CD14-positive monocyte (primary cell): ENCODE measurements at regions not wholly inside any gene's neighbourhood (a gene's known extent, or its start where the extent isn't known, plus 50 kb on each side); places are given as distances from the start of the nearest gene placed in this dataset.

ENCODE experiments used
- DNase-seq, 3 donors: peaks; one replicate each; pipeline ENCODE4 v3.0.0-alpha.2; 2011 to 2022
- H2AFZ ChIP-seq: 2 replicates; pipeline ENCODE4 v1.6.0; 2012; ENCODE audit warnings: mild to moderate bottlenecking, low read depth, low read length, inconsistent platforms; ENCODE audit not compliant: insufficient read depth, poor library complexity, severe bottlenecking
- H3K27ac ChIP-seq, 2 donors: 1 replicate in 1 of 2; 2 replicates in 1 of 2; pipeline ENCODE4 v1.5.1; 2012 to 2013; ENCODE audit warnings: low read length in 2 of 2, control low read depth in 1 of 2, inconsistent platforms in 1 of 2, low read depth in 1 of 2, mild to moderate bottlenecking in 1 of 2
- H3K27me3 ChIP-seq, 2 donors: one replicate each; pipeline versions ENCODE4 v1.6.0 to v1.6.1; 2011 to 2013; ENCODE audit warnings: low read length in 2 of 2; ENCODE audit not compliant: control insufficient read depth in 2 of 2, insufficient read depth in 2 of 2
- H3K36me3 ChIP-seq, 2 donors: replicated peaks in 1 of 2; 1 replicate in 1 of 2; 2 replicates in 1 of 2; pipeline versions ENCODE4 v1.5.1 to v1.6.1; 2012 to 2013; ENCODE audit warnings: low read length in 2 of 2, control low read depth in 1 of 2, inconsistent platforms in 1 of 2, mild to moderate bottlenecking in 1 of 2; ENCODE audit not compliant: insufficient read depth in 2 of 2, control insufficient read depth in 1 of 2
- H3K4me1 ChIP-seq, 2 donors: 1 replicate in 1 of 2; 2 replicates in 1 of 2; pipeline versions ENCODE4 v1.5.1 to v1.6.1; 2012 to 2013; ENCODE audit warnings: low read length in 2 of 2, control low read depth in 1 of 2, inconsistent platforms in 1 of 2, mild to moderate bottlenecking in 1 of 2, moderate library complexity in 1 of 2; ENCODE audit not compliant: insufficient read depth in 2 of 2, control insufficient read depth in 1 of 2
- H3K4me2 ChIP-seq: replicated peaks from 2 replicates; pipeline ENCODE3; 2012; ENCODE audit warnings: low read length, moderate library complexity, mild to moderate bottlenecking; ENCODE audit not compliant: poor library complexity, severe bottlenecking; ENCODE audit errors: extremely low read depth
- H3K4me3 ChIP-seq, 3 experiments: fragments of 200-600 bp in 1 of 3; sonication (generic) in 1 of 3; replicated peaks in 1 of 3; 1 replicate in 2 of 3; 2 replicates in 1 of 3; pipeline ENCODE4 v1.5.1; 2011 to 2013; ENCODE audit warnings: low read length in 3 of 3, mild to moderate bottlenecking in 3 of 3, control low read depth in 2 of 3, low read depth in 2 of 3, inconsistent platforms in 1 of 3, moderate library complexity in 1 of 3
- H3K79me2 ChIP-seq: 2 replicates; pipeline ENCODE4 v1.6.0; 2012; ENCODE audit warnings: mild to moderate bottlenecking, control low read depth, inconsistent platforms, low read length, moderate library complexity; ENCODE audit not compliant: insufficient read depth
- H3K9ac ChIP-seq: 2 replicates; pipeline ENCODE4 v1.6.0; 2017; ENCODE audit warnings: low read length, mild to moderate bottlenecking; ENCODE audit not compliant: insufficient read depth, poor library complexity, severe bottlenecking
- H3K9me3 ChIP-seq, 2 donors: replicated peaks in 1 of 2; 1 replicate in 1 of 2; 2 replicates in 1 of 2; pipeline versions ENCODE4 v1.5.1 to v1.6.1; 2012 to 2013; ENCODE audit warnings: low read length in 2 of 2, control low read depth in 1 of 2; ENCODE audit not compliant: control insufficient read depth in 1 of 2, insufficient read depth in 1 of 2
- H4K20me1 ChIP-seq: 2 replicates; pipeline ENCODE4 v1.6.0; 2012; ENCODE audit warnings: mild to moderate bottlenecking, low read length, control low read depth, moderate library complexity; ENCODE audit not compliant: insufficient read depth
- H3K27ac Mint-ChIP-seq, 7 donors: one replicate each; pipeline ENCODE4 v1.8.0; 2020; ENCODE audit warnings: mild to moderate bottlenecking in 7 of 7, mixed read lengths in 7 of 7, moderate library complexity in 6 of 7, inconsistent platforms in 2 of 7
- H3K27me3 Mint-ChIP-seq, 3 donors: one replicate each; pipeline ENCODE4 v1.8.0; 2021 to 2022; ENCODE audit warnings: low read depth in 3 of 3, mild to moderate bottlenecking in 3 of 3, mixed read lengths in 3 of 3, moderate library complexity in 3 of 3, inconsistent platforms in 1 of 3
- H3K36me3 Mint-ChIP-seq, 2 donors: one replicate each; pipeline ENCODE4 v1.8.0; 2020; ENCODE audit warnings: mixed read lengths in 2 of 2, inconsistent platforms in 1 of 2, mild to moderate bottlenecking in 1 of 2
- H3K4me1 Mint-ChIP-seq: one replicate; pipeline ENCODE4 v1.8.0; 2020; ENCODE audit warnings: mild to moderate bottlenecking, mixed read lengths
- H3K4me3 Mint-ChIP-seq, 2 donors: one replicate each; pipeline ENCODE4 v1.8.0; 2020; ENCODE audit warnings: mild to moderate bottlenecking in 2 of 2, mixed read lengths in 2 of 2, moderate library complexity in 1 of 2
- H3K9me3 Mint-ChIP-seq, 7 donors: one replicate each; pipeline ENCODE4 v1.8.0; 2020 to 2022; ENCODE audit warnings: mixed read lengths in 7 of 7, mild to moderate bottlenecking in 6 of 7, moderate library complexity in 6 of 7, inconsistent platforms in 2 of 7
- CTCF ChIP-seq: fragments of 200-600 bp; IDR thresholded peaks from one replicate; pipeline ENCODE4 v1.8.0; 2022; ENCODE audit warnings: antibody characterized with exemption, mild to moderate bottlenecking
- WGBS: methylation state at CpG from one replicate; pipeline ENCODE4 v1.1.5; 2013; ENCODE audit warnings: missing lambda C conversion rate; ENCODE audit not compliant: insufficient coverage; 5-methylcytosine and 5-hydroxymethylcytosine counted together
- intact Hi-C, 2 donors: fragments of 100-400 bp; cut with micrococcal nuclease; formaldehyde crosslinking; loops; one replicate each; pipeline versions ENCODE4 v1.15.0 to v1.15.1; 2023

GRCh38 chr7:51472873-51473272, 156.3 kb upstream of the COBL start:
- WGBS, result 52% methylated on average over 6 of the region's 6 CpGs
- Histone ChIP-seq H4K20me1 (no peaks in the 10 kb centered on the region), H3K9me3 (peaks cover 0 to 10% of the 10 kb centered on the region in 2 donors), H3K4me3 (no peak overlapping the region), H3K27me3 (peaks cover 0 to 6% of the 10 kb centered on the region in 2 donors), H3K4me1 (no peaks in the 10 kb centered on the region), H3K9ac (no peak overlapping the region), H2AFZ (no peak overlapping the region), H3K36me3 (no peaks in the 10 kb centered on the region), H3K27ac (no peak overlapping the region), H3K4me2 (no peak overlapping the region), H3K79me2 (no peaks in the 10 kb centered on the region)
- intact Hi-C loops, result no loop called here
- Mint-ChIP-seq H3K36me3 (no peaks in the 10 kb centered on the region), H3K27ac (no peak overlapping the region), H3K9me3 (peaks cover 0 to 21% (median 6%) of the 10 kb centered on the region in 7 donors), H3K4me3 (no peak overlapping the region), H3K27me3 (peaks cover 14 to 16% (median 14%) of the 10 kb centered on the region in 3 donors), H3K4me1 (no peaks in the 10 kb centered on the region)
- no peak for TF ChIP-seq CTCF
- no peak for DNase-seq

GRCh38 chr7:51471981-51472296, 155.3 kb upstream of the COBL start:
- H3K27me3 Mint-ChIP-seq, result peaks cover 14 to 16% (median 14%) of the 10 kb centered on the region in 3 donors
- TF ChIP-seq CTCF, result no peak
- Histone ChIP-seq H3K4me3 (no peak overlapping the region), H3K9me3 (peaks cover 0 to 5% of the 10 kb centered on the region in 2 donors), H2AFZ (no peak overlapping the region), H4K20me1 (no peaks in the 10 kb centered on the region), H3K9ac (no peak overlapping the region), H3K36me3 (no peaks in the 10 kb centered on the region), H3K4me2 (no peak overlapping the region), H3K79me2 (no peaks in the 10 kb centered on the region), H3K27me3 (peaks cover 0 to 6% of the 10 kb centered on the region in 2 donors), H3K4me1 (no peaks in the 10 kb centered on the region), H3K27ac (no peak overlapping the region)
- 44% methylated on average over 10 of the region's 11 CpGs for WGBS
- H3K9me3 Mint-ChIP-seq, result peaks cover 0 to 29% (median 6%) of the 10 kb centered on the region in 7 donors
- H3K4me3 Mint-ChIP-seq, result peak overlapping the region in 1 of 2 donors; percentile 49
- H3K36me3 Mint-ChIP-seq, result no peaks in the 10 kb centered on the region
- no peak overlapping the region for H3K27ac Mint-ChIP-seq
- no peaks in the 10 kb centered on the region for H3K4me1 Mint-ChIP-seq
- DNase-seq, result no peak
- intact Hi-C loops, result no loop called here
